LNCAP (cell line): ENCODE measurements at regions not wholly inside any gene's neighbourhood (a gene's known extent, or its start where the extent isn't known, plus 50 kb on each side); places are given as distances from the start of the nearest gene placed in this dataset.

ENCODE experiments used
- CTCF ChIP-seq: fragments of 450-650 bp; IDR thresholded peaks from 2 replicates; pipeline ENCODE4 v1.5.1; 2017; ENCODE audit warnings: mild to moderate bottlenecking

GRCh38 chr2:209146682-209147320 is 277.0 kb upstream of the MAP2 start:
- no peak for TF ChIP-seq CTCF

GRCh38 chr2:209147981-209148380 is 275.9 kb upstream of the MAP2 start:
- no peak for TF ChIP-seq CTCF

- no peak for TF ChIP-seq CTCF
Observed at GRCh38 chr2:209160800-209161588, 262.9 kb upstream of the MAP2 start.

DNA sequence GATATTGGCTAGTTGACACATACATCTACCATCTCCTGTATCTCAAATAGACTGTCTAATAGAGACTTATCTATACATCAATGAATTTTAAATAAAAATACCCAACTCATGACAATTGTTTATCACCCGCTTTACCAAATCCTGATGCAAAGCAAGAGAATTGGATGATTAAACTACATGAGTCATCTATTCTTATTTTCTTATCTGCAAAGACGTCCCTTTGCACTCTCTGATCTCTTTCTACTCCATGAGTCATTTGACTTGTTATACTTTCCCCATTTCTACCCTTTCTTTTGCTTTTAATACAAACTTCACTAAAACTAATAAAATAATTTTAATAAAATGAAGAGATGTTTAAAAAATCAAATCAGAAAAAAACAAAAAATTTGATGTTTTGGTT is 261.7 kb upstream of the MAP2 start:
- TF ChIP-seq CTCF, result no peak

GRCh38 chr2:209181984-209182383 is 241.9 kb upstream of the MAP2 start:
- no peak for TF ChIP-seq CTCF

DNA sequence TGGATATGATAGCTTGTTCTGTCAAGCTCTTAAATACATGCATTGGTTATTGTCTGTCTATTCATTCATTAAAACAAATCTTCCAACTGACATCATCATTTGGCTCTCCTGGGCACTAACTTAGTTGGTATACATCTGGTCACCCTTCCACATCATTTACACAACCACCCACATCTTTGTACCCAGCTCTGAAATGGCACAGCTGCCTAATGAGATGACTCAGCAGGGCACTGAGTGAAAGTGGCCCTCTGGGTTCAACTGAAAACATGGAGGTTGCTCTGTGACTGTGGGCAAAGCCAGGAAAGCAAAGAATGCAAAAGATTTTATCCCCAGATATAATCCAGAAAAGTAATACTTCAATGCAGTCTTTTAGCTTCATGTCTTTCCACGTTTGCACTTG is 234.0 kb upstream of the MAP2 start:
- TF ChIP-seq CTCF, result no peak

DNA sequence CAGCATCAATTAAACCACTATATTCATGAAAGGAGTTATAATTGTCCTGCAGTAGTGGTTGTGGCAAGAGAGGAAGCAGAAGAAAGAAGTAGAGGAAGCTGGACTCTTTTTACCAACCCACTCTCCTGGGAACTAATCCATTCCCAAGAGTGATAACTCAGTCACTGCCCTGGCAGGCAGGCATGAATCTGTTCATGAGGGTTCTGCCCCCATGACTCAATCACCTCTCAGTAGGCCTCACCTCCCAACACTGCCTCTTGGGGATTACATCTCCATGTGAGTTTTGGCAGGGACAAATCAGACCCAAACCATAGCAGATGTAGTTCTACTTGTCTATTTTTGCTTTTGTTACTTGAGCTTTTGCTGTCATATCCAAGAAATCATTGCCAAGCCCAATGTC is 232.7 kb upstream of the MAP2 start:
- no peak for TF ChIP-seq CTCF
